ENCODE measurements at regions not wholly inside any gene's neighbourhood (a gene's known extent, or its start where the extent isn't known, plus 50 kb on each side); places are given as distances from the start of the nearest gene placed in this dataset.

GRCh38 chr1:213513006-213513405 lies 462.0 kb downstream of the RPS6KC1 start:
- no peak for TF ChIP-seq POLR2AphosphoS5 (IDR thresholded peaks at IDR 0.05; ENCODE audit: low read depth, low read length)
- TF ChIP-seq REST (IDR thresholded peaks at IDR 0.05; ENCODE audit: insufficient read depth in 1 of 2, low read depth in 2 of 2, low read length in 2 of 2): no peak
- TF ChIP-seq FOXP2 (optimal IDR thresholded peaks at IDR 0.05; ENCODE audit: borderline replicate concordance, extremely low read depth, extremely low read length, insufficient read depth): no peak
- TF ChIP-seq TAF1 (IDR thresholded peaks at IDR 0.05; ENCODE audit: borderline replicate concordance, insufficient read depth, low read length): no peak
